ENCODE measurements at regions not wholly inside any gene's neighbourhood (a gene's known extent, or its start where the extent isn't known, plus 50 kb on each side); places are given as distances from the start of the nearest gene placed in this dataset.
A peak's percentile ranks its signal among the peaks of the same experiment; 100 is the strongest.
"Not testable (repeated sequence)": the region's sequence is repeated elsewhere in the genome, so short reads cannot be mapped to it uniquely, and the experiment has no call there.

DNA sequence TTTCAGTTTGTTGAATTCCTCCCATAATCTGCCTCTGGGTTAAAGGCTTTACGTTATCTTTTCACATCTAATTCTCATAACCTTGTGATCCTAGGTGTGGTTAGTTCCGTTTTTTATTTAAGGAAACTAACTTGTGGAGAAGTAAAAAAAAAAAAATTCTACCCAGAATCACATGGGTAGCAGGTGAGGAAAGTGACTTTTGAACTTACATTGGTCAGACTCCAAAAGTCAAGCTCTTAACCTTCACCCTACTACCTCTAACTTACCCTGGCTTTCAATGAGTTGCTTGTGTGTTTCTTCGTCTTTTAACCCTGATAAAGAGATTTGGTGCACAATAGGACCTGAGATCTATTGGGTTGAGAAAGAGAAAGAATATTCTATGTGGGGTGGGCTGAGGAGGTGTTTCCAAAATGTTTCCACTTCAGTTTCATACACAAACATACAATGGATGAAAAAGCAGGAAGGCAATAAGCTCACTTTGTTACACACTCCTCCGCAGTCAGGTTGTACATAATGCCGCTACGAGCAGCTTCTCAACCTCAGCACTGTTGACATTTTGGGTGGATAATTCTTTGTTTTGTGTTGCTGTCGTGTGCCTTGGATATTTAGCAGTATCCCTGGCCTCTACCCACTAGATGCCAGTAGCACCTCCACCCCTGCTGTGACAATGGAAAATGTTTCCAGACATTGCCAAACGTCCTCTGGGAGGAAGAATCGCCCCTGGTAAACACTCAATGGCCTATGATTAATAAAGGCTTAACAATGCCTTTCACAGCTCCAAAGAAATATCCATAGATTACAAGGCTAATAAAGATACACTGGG is 193.0 kb upstream of the ZNF217 start:
- in situ Hi-C loops (cut with MboI; ENCODE audit: low pct_unique_long_range_greater_than_20kb, low sequenced_read_pairs) = no loop called here
- DNase-seq = peak; percentile 34

DNA sequence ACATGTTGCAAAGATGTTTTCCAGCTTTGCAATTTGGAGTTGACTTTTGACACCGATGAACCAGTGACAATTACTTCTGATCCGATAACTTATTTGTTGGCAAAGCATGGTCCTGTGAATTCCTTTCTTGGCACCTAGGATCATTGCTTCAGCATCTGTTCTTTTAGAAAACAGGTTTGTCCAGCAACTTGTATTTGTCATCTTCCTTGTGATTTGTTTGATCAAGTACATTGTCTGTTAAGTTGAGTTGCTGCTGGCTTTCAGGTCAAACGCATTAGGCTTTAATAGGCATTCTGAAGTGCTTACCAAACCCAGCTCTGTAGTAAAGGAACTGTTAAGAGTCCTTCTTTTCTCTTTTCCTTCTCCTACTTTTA is 192.4 kb upstream of the ZNF217 start:
- in situ Hi-C loops (cut with MboI; ENCODE audit: low pct_unique_long_range_greater_than_20kb, low sequenced_read_pairs) = no loop called here
- no peak for DNase-seq

DNA sequence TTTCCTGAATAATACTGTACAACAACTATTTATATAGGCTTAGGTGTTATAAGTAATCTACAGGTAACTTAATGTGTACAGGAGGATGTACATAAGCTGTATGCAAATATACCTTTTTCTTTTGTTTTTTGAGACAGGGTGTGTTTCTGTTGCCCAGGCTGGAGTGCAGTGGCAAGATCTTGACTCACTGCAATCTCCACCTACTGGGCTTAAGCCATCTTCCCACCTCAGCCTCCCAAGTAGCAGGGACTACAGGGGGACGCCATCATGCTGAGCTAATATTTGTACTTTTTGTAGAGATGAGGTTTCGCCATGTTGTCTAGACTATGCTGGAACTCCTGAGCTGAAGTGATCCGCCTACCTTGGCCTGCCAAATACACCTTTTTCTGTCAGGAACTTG is 191.7 kb upstream of the ZNF217 start:
- in situ Hi-C loops (cut with MboI; ENCODE audit: low pct_unique_long_range_greater_than_20kb, low sequenced_read_pairs) = no loop called here
- no peak for DNase-seq

- no peak for DNase-seq
- in situ Hi-C loops (cut with MboI; ENCODE audit: low pct_unique_long_range_greater_than_20kb, low sequenced_read_pairs) = no loop called here
Observed at GRCh38 chr20:53783768-53784167, 190.1 kb upstream of the ZNF217 start.

- in situ Hi-C loops (cut with MboI; ENCODE audit: low pct_unique_long_range_greater_than_20kb, low sequenced_read_pairs) = no loop called here
- DNase-seq = no peak
Observed at GRCh38 chr20:53782612-53783246, 189.1 kb upstream of the ZNF217 start.

DNA sequence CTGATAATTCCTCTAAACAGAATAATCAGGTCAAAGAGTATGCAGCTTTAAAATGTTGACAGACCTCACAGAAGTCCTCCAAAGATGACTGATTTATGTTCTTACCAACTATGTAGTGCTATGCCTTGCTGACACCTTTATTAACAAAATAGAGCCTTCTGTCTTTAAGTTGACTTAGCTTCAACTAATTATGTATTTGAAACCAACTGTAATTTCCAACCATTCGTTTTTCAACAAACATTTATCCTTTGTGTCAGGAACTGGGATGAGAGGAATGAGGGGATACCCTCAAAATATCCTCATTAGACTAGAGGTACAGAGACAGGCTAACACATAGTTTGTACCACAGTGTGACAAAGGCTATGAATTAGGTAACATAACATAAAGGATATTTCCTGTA is 186.2 kb upstream of the ZNF217 start:
- in situ Hi-C loops (cut with MboI; ENCODE audit: low pct_unique_long_range_greater_than_20kb, low sequenced_read_pairs) = no loop called here
- DNase-seq = no peak

GRCh38 chr20:53778736-53779135 is 185.1 kb upstream of the ZNF217 start:
- in situ Hi-C loops (cut with MboI; ENCODE audit: low pct_unique_long_range_greater_than_20kb, low sequenced_read_pairs) = no loop called here
- DNase-seq = no peak

DNA sequence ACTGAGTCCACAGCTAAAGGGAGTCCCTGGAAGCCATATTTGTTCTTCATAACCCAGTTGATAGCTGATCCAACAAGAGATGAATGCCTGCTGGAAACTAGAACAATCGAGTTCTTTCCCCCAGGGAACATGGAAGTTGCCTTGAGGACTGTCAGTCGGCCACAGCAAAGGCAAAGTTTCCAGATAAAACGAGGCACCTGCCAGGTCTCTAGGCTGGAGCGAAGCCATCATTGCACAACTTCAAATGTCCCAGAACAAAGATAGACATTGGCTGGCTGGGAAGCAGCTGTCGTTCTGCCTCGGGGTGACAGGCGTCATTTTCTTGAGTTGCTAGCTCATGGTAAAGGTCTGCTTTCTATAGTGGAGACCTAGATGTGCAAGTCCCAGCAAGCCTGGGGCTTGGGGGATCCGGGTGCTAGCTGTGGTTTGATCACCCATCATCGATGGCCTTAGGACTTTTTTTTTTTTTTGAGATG is 184.4 kb upstream of the ZNF217 start:
- DNase-seq = no peak
- in situ Hi-C loops (cut with MboI; ENCODE audit: low pct_unique_long_range_greater_than_20kb, low sequenced_read_pairs) = no loop called here

GRCh38 chr20:53777402-53777801 is 183.8 kb upstream of the ZNF217 start:
- in situ Hi-C loops (cut with MboI; ENCODE audit: low pct_unique_long_range_greater_than_20kb, low sequenced_read_pairs); DNase-seq: not testable (repeated sequence)

DNA sequence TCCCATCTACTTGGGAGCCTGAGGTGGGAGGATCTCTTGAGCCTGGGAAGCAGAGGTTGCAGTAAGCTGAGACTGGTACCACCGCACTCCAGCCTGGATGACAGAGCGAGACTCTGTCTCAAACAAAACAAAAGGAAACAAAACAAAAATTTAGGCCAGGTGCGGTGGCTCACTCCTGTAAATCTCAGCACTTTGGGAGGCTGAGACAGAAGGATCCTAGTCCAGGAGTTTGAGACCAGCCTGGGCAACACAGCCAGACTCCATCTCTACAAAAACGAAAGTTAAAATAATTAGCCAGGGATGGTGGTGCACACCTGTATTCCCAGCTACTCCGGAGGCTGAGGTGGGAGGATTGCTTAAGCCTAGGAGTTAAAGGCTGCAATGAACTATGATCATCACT is 183.2 kb upstream of the ZNF217 start:
- no peak for DNase-seq
- in situ Hi-C loops (cut with MboI; ENCODE audit: low pct_unique_long_range_greater_than_20kb, low sequenced_read_pairs) = no loop called here

DNA sequence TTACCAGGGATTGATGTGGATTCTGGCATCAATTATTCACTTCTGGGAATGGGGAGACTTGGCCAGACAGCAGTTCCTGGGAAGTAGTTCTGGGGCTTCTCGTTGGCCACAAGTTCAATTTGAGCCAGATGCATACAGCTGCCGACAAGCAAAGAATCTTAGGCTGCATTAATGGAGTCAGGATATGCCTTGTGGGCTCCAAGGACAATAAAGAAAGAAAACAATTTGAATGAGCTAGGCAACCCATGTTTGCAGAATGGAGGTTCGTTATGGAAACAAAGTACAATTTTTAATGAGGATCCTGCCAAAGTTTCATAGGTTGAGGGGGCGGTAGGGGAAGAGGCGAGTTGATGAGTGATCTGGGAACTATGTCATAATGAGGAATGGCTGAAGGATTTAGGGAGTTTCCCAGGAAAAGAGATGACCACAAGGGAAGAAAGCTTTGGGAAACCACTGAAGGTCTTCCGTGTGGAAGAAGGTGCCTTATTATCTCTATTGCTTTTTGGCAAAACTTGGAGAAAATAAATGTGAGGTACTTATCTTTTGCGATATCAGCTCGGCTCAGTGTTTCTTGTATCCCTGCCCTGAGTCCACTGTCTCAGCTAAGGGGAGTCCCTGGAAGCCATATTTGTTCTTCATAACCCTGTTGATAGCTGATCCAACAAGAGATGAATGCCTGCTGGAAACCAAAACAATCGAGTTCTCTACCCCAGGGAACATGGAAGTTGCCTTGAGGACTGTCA is 181.0 kb upstream of the ZNF217 start:
- no peak for DNase-seq
- in situ Hi-C loops (cut with MboI; ENCODE audit: low pct_unique_long_range_greater_than_20kb, low sequenced_read_pairs) = no loop called here

DNA sequence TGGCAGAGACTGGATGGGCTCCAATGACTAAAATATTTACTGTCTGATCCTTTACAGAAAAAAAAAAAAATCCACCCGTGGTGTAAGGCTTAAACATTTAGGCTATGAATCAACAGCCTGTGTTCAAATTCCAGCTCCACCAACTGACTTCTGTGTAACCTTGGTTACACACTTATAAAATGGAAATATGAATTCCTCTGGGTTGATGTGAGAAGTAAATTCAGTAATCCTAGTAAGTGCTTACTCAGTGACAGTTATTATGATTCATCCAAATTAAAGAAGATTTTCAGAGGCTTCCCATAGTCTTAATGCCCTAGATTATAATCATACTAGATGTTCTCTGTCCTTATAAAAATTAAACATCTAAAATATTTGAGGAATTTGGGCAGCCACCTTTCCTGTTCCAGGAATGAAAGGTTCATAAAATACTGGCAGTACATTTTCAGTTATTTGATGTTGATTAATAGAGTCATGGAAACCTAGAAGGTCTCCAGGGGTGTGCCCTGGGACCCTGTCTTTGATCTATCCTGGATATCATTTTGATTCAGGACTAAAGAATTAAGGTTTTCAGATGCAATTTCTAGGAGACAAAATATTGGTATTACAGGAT is 180.3 kb upstream of the ZNF217 start:
- in situ Hi-C loops (cut with MboI; ENCODE audit: low pct_unique_long_range_greater_than_20kb, low sequenced_read_pairs) = no loop called here
- no peak for DNase-seq

GRCh38 chr20:53773066-53773791 is 179.6 kb upstream of the ZNF217 start:
- DNase-seq; in situ Hi-C loops (cut with MboI; ENCODE audit: low pct_unique_long_range_greater_than_20kb, low sequenced_read_pairs): not testable (repeated sequence)

- in situ Hi-C loops (cut with MboI; ENCODE audit: low pct_unique_long_range_greater_than_20kb, low sequenced_read_pairs) = no loop called here
- no peak for DNase-seq
Observed at GRCh38 chr20:53769041-53769440, 175.4 kb upstream of the ZNF217 start.

DNA sequence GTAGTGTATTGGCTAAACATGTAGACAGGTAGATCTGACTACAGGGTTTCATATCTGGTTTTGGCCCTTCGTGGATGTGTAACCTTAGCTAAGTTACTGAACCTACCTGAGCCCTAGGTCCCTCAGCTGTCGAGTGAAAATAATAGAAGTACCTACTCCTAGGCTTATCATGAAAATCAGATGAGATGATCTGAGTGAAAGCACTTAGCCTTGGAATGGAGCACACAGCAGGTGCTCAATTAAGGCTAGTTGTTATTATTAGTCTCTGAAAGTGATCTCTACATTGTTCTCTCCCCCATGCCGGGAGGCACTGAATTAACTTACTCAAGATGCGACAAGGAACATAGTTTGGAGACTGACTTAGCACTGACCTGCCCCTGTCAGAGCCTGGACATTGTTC is 174.7 kb upstream of the ZNF217 start:
- no peak for DNase-seq
- in situ Hi-C loops (cut with MboI; ENCODE audit: low pct_unique_long_range_greater_than_20kb, low sequenced_read_pairs) = no loop called here

DNA sequence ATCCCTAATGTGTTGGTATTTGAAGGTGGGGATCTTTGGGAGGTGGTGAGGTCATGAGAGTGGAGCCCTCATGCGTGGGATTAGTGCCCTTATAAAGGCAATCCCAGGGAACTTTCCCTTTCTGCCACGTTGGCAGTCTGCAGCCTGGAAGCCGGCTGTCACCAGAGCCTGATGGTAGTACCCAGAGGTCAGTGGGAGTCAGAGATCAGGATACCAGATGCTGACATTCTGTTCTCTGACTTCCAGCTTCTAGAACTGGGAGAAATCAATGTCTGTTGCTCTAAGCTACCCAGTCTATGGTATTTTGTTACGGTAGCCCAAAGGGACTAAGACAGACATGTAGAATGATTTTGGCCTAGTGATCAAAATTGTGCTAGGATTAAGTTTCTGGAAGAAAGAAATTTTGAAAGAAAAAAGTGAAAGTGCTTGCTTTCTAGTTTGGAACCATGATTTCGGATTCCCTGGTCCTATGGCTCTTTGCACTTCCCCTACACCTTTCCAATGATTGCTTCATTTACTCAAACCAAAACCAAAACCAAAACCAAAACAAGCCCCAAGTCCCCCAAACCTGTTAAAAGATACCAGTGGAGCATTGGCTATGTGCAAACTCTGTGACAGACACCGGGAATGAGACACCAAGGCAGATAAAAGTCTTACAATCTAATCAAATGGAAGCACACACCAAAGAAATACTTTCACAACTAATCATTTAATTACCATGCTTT is 173.7 kb upstream of the ZNF217 start:
- in situ Hi-C loops (cut with MboI; ENCODE audit: low pct_unique_long_range_greater_than_20kb, low sequenced_read_pairs) = no loop called here
- DNase-seq = no peak

GRCh38 chr20:53764415-53764800 is 170.8 kb upstream of the ZNF217 start:
- DNase-seq = no peak

GRCh38 chr20:53763707-53764414 is 170.2 kb upstream of the ZNF217 start:
- no peak for DNase-seq
- in situ Hi-C loops (cut with MboI; ENCODE audit: low pct_unique_long_range_greater_than_20kb, low sequenced_read_pairs) = no loop called here

More at GRCh38 chr20:53764415-53764800, 170.8 kb upstream of the ZNF217 start:
- in situ Hi-C loops (cut with MboI; ENCODE audit: low pct_unique_long_range_greater_than_20kb, low sequenced_read_pairs) = no loop called here
